ENCODE measurements at regions not wholly inside any gene's neighbourhood (a gene's known extent, or its start where the extent isn't known, plus 50 kb on each side); places are given as distances from the start of the nearest gene placed in this dataset.

DNA sequence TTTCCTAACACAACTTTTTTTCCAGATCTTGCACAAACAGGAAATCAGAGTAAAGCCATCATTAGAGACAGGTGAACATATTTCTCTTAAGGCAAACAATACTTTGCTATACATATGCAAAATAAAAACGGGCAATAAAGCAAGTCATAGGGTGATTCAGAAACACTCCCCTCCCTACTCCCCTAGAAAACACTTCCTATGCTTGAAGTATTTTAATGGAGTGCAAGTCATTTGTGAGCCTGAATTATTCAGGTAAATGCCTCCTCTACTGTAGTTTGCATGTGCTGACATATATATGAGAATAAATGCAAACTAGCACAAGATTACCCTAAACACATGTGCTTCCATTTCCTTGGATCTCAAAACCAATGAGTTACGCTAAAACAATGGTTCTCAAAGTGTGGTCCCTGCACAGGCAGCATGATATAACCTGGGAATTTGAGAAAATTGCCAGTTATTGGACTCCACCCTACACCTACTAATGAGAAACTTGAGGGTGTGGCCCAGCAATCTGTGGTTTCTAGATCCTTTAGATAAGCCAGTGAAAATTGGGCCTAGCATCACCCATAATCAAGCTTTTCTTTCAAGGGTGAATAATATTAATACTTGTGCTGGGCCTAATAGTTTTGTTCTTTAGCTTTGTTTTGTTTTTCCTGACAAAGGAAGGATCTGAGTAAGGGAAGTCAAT, 159.7 kb upstream of the BMP4 start:
- TF ChIP-seq, protein P1, sequence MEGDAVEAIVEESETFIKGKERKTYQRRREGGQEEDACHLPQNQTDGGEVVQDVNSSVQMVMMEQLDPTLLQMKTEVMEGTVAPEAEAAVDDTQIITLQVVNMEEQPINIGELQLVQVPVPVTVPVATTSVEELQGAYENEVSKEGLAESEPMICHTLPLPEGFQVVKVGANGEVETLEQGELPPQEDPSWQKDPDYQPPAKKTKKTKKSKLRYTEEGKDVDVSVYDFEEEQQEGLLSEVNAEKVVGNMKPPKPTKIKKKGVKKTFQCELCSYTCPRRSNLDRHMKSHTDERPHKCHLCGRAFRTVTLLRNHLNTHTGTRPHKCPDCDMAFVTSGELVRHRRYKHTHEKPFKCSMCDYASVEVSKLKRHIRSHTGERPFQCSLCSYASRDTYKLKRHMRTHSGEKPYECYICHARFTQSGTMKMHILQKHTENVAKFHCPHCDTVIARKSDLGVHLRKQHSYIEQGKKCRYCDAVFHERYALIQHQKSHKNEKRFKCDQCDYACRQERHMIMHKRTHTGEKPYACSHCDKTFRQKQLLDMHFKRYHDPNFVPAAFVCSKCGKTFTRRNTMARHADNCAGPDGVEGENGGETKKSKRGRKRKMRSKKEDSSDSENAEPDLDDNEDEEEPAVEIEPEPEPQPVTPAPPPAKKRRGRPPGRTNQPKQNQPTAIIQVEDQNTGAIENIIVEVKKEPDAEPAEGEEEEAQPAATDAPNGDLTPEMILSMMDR (IDR thresholded peaks at IDR 0.05; ENCODE audit: insufficient read depth, low read length, poor library complexity, severe bottlenecking) = no peak
- no peak for DNase-seq (ENCODE audit: low read depth)
- Histone ChIP-seq H3K4me3 (ENCODE audit: low read depth, low read length) (no peak overlapping the region), H3K27me3 (ENCODE audit: control insufficient read depth, insufficient read depth, low read length) (no peaks in the 10 kb centered on the region), H3K36me3 (ENCODE audit: control insufficient read depth, insufficient read depth, low read length) (no peaks in the 10 kb centered on the region)

DNA sequence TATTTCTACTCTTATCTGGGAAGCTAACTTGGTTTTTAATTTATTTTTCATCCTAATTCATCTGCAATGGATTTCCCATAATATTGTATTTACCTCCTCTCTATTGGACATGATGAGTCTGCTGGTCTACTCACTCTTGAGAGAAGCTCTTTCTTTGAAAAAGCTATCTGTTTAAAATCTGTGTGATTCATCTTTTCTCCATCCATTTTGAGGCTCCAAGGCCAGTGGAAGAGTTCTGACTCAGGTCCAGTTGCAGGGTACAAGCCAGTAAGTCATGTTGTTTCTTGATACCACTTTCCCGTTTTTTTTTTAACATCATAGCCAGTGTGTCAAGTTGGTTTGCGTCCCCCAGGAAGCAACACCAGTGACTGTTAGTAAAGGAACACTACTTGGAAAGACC, 160.3 kb upstream of the BMP4 start:
- DNase-seq (ENCODE audit: low read depth) = no peak
- Histone ChIP-seq H3K27me3 (ENCODE audit: control insufficient read depth, insufficient read depth, low read length) (no peaks in the 10 kb centered on the region), H3K4me3 (ENCODE audit: low read depth, low read length) (no peak overlapping the region), H3K36me3 (ENCODE audit: control insufficient read depth, insufficient read depth, low read length) (no peaks in the 10 kb centered on the region)
- TF ChIP-seq, protein P1 (IDR thresholded peaks at IDR 0.05; ENCODE audit: insufficient read depth, low read length, poor library complexity, severe bottlenecking) = no peak

DNA sequence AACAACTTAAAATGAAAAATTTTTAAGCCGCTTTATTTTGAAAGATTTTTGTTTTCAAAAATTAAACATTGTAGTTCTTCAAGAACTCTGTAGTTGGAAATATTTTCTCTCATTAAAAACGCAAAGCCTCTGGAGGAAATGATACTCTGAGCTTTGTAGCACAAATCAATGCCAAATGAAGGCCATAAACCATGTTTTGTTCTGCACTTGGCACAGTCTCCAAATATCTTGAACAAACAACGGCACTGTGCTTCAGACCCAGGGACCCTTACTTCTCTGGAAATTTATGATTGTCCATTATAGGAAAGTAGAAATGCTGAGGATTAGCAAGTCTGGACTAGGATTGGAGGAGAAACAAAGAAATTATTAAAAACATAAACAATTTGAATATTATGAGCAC, 160.8 kb upstream of the BMP4 start:
- no peak for DNase-seq (ENCODE audit: low read depth)
- TF ChIP-seq, protein P1 (IDR thresholded peaks at IDR 0.05; ENCODE audit: insufficient read depth, low read length, poor library complexity, severe bottlenecking) = no peak
- H3K4me3 ChIP-seq (ENCODE audit: low read depth, low read length) = no peak overlapping the region
- H3K27me3 ChIP-seq (ENCODE audit: control insufficient read depth, insufficient read depth, low read length) = no peaks in the 10 kb centered on the region
- H3K36me3 ChIP-seq (ENCODE audit: control insufficient read depth, insufficient read depth, low read length) = no peaks in the 10 kb centered on the region

DNA sequence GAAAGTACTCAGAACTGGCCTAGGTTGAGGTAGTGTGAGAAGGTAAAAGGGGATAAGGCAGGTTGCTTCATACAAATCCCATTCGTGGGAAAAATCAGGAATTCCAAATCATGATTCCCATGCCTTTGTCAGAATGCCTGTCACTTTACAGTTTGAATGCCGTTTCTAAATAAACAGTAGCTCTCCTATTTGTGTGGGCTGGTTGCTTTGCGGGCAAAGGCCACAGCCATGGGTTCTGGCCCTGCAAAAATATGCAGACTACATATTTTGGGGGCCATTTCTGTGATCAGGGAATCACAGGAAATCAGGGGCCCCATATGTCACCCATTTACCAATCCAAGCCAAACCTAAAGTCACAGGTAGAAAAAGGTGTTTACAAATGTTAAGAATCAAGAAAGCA, 161.3 kb upstream of the BMP4 start:
- DNase-seq (ENCODE audit: low read depth) = no peak
- Histone ChIP-seq H3K4me3 (ENCODE audit: low read depth, low read length) (no peak overlapping the region), H3K27me3 (ENCODE audit: control insufficient read depth, insufficient read depth, low read length) (no peaks in the 10 kb centered on the region), H3K36me3 (ENCODE audit: control insufficient read depth, insufficient read depth, low read length) (no peaks in the 10 kb centered on the region)
- TF ChIP-seq, protein P1 (IDR thresholded peaks at IDR 0.05; ENCODE audit: insufficient read depth, low read length, poor library complexity, severe bottlenecking) = no peak

DNA sequence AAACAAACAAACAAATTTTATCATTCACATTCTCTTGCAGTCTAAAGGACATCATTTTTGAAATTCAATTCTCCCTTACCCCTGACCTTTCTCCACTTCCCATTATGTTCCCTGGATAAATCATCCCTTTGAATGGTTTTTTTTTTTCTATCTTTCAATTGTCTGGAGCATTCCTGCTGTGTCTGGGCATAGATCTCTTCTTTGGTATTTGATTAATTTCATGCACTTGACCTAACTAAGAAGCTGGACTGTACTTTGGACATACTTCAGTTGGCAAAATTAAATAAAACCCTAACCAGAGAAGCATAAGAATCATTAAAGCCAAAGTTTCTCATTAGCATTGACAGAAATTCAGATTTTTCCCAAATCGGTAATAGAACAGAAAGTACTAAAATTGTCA, 163.6 kb upstream of the BMP4 start:
- Histone ChIP-seq H3K27me3 (ENCODE audit: control insufficient read depth, insufficient read depth, low read length) (no peaks in the 10 kb centered on the region), H3K4me3 (ENCODE audit: low read depth, low read length) (no peak overlapping the region), H3K36me3 (ENCODE audit: control insufficient read depth, insufficient read depth, low read length) (no peaks in the 10 kb centered on the region)
- TF ChIP-seq, protein P1 (IDR thresholded peaks at IDR 0.05; ENCODE audit: insufficient read depth, low read length, poor library complexity, severe bottlenecking) = no peak
- DNase-seq (ENCODE audit: low read depth) = no peak

DNA sequence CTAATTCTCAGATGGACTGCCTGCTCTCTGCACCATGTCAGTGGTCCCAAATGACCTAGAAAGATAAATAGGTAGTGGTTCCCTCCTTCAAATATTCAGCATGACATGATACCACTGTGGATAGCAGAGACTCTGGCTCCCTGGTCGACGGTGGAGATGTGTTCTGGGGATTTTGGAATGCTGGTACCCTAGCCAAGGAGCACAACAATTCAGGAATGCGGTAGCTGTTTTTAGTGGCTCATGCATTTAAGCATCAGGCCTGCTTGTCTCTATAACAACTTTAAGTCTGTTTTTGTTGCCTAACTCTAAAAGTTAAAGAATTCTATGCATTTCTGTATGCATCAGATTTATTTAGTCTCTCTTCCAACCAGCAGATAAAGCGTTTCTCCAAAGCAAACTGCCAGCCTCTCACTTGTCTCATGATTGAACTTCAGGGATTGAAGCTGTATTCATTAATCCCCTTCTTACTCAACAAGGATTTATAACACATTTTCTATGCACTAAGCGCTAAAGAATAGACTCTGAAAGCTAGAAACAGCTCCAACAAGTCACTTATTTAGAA, 164.9 kb upstream of the BMP4 start:
- no peak overlapping the region for H3K4me3 ChIP-seq (ENCODE audit: low read depth, low read length)
- TF ChIP-seq, protein P1 (IDR thresholded peaks at IDR 0.05; ENCODE audit: insufficient read depth, low read length, poor library complexity, severe bottlenecking) = no peak
- H3K27me3 ChIP-seq (ENCODE audit: control insufficient read depth, insufficient read depth, low read length) = no peaks in the 10 kb centered on the region
- no peaks in the 10 kb centered on the region for H3K36me3 ChIP-seq (ENCODE audit: control insufficient read depth, insufficient read depth, low read length)
- no peak for DNase-seq (ENCODE audit: low read depth)
